Activated effector memory CD4-positive, alpha-beta T cell treated with anti-CD3 and anti-CD28 coated beads, Interleukin-2, amount 50 U/mL, for 16 hours (primary cell): ENCODE measurements at regions not wholly inside any gene's neighbourhood (a gene's known extent, or its start where the extent isn't known, plus 50 kb on each side); places are given as distances from the start of the nearest gene placed in this dataset.

Experiments used
- DNase-seq: peaks from one replicate; pipeline ENCODE4 v3.0.0-alpha.2; 2020

DNA sequence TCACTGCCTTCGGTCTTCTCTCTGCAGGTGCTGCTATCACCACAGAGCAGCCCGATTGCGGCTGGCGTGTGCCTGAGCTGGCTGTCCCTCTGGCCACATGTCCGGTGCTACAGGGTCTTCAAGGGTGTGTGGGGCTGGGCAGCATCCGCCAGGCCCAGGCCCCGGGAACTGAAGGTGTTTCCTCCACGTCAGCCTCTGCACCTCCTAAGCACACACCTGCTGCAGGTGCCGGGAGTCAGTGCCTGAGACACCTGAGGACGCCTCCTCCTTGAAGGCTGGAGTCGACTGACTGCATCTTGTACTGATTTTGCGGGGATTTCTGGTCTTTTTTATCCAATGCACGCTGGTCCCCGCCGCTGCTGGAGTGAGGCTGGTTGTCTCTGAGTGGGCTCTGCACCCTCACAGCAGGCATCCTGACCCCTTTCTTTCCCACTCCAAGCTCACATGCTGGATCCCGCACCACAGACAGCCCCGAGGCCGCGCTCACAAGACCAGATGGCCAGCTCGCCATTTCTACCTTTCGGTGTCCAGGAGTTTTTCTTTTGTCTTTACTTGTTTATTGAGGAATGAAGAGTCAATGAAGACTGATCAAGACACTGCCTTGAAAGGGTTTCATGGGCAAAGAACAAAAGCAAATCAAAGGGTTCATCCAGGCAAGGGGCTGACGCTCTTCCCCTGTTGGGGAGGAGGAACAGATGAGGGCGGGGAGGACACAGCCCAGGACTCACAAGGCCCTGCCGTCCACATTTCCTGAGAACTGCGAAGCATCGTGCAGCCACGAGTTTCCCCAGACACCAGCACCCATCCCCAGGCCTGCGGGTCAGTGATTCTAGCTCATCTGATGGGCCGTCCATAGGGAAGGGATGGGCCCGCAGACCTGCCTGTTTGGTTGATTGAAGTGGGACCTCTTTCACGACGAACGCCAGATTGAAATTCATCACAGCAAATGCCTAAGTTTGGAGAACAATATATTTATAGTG, 203.8 kb upstream of the SOX1 start:
- no peak for DNase-seq

DNA sequence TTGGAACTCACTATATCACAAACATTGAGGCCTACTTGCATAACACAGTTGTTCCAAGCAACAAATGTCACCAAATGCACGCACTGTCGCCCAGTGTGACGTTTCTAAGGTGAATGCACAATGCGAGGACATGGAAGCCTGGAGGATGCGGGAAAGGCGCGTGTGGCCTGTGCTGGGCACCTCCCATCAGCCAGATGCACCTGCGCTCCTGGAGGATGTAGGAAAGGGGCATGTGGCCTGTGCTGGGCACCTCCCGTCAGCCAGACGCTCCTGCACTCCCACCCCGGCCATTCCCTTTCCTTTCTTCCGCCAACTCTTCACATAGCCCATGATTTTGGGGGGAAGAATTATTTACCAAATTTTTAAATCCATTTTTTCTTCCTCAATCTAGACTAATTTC, 202.4 kb upstream of the SOX1 start:
- no peak for DNase-seq

DNA sequence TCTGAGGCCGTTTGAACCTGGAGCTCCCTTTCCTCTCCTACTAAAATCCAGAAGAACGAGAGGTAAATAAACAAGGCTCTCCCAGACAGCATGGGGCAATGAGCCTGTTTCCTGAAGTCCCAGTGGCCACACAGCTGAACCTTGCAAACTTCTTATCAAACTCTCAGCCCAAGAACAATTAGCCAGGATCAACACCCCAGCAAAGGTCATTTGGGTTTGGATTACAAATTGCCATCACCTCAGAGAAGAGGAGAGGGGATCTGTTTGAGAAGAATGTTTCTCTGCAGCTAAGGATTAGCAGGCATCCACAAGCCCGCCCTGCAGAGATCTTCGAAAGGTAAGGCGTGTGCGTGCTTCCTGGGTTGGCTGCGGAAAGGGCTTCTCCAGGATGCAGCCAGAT, 201.9 kb upstream of the SOX1 start:
- no peak for DNase-seq

DNA sequence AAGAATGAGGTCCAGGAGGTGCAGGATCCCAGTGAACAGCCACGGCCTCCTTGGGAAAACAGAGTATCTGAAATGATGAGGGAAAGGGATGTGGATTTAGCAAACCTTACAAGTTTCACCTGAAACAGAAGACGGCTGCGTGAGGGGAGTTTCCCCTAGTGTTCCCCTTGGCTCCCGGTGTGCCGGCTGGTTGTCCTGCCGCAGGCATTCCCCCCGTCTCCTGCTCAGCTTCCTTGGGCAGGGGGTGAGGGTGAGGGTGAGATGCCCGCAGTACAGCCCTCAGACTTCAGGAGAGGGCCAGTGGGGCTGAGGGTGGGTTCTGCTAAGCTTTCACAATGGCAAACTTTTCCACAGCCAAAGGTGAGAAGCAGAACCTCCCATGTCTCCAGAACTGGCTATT, 201.1 kb upstream of the SOX1 start:
- DNase-seq: no peak

DNA sequence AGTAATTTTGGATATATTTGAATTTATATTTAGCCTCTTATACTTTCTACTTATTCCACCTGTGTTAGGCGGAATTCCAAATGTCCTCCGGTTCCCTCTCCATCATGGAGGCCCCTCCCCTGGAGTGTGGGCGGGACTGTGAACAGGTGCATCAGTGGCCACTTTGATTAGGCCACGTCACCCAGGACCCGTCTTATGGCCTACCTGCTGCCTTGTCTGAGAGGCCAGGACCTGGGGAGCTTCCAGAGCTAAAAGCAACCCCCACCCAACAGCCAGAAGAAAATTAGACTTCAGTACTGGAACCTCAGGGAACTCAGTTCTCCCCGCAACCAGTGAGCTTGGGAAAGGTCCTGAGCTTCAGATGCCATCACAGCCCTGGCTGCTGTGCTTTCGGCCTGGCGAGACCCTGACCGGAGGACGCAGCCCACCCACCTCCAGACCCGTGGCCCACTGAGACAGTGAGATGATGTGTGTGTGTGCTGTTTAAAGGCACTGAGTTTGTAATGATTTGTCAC, 200.2 kb upstream of the SOX1 start:
- no peak for DNase-seq

DNA sequence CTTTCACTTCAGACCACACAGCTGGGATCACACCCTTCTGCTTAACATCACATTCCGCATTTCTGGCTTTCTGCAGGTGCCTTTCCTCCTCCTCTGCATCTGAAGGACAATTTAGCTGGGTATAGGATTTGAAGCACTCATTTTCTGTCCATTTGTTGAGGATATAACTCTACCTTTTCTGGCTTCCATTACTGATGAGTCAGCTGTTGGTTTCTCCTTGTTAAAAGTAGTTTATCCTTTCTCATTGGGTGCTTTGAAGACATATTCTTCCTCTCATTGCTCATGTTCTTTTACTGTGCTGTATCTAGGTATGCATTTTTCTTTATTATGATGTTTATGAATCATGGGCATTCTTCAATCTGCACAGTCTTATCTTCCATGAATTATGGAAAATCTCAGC, 199.3 kb upstream of the SOX1 start:
- DNase-seq: no peak

DNA sequence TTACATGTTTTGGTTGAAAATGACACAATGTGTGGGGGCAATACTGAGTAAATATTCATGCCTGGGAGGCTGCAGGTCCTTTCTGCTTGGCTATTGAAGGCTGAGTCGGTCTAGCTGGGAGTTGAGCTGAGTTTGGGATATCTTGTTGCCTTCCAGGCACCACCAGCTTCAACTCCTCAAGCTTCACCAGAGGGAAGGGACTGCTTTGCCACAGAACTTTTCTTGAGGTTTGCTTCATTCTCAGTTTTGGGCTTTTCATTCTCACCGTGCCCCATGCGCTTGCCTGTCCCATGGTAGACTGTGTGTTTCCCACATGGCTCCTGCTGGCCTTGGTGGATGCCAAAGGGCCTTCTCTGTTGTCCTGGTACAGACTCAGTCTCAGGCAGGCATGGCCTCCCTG, 198.2 kb upstream of the SOX1 start:
- DNase-seq: no peak

DNA sequence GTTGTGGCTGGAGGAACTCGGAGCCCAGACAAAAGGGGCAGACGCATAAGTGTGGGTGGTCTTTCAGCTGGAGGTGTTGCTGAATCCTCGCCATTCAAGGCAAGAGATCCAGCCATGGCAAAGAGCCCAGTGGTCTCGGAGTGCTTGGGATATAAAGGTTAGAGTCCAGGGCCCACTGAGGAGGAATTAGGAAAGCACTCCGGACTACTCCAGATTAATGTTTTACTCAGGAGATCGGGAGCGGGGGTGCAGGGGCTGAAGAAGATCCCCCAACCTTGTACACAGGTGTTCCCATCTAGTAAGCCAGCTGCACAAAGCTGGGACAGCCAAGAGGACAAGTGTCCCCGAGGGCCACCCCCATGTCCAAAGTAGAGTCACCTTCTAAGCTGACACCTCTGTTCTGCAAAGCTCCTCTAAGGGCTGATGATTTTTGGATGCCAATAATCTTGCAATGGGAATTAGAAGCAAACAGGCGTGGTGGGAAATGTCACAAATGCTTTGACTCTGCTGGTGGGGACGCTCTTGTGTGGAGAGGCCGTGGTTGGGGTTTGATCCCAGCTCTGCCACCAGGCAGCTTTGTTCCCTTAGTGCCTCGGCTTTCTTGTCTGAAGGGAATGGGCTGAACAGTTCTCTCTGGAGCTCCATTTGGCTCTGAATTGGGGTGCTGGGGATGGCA, 194.3 kb upstream of the SOX1 start:
- no peak for DNase-seq

DNA sequence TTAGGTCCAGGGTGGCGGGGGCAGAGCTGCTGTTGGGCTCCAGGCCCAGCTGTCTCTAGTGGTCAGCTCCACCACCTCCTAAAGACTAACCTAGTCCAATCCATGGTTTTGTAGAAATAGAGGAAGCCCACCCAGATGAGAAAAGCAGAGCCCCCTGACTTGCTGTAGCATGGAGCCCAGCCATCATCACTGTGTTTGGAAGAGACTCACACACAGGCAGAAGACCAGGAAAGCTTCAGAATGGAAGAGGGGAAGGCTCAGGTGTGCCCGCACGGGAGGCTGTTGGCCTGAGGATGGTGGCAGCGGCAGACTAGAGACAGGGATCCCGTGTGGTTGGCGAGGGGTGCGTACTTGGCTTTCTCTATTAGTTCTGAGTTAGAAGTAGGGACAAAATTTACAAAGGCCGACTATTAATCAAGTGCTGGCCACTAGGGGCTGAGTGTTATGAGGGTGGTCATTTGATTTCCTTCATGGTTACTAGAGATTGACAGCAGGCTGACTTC, 193.2 kb upstream of the SOX1 start:
- DNase-seq: no peak

DNA sequence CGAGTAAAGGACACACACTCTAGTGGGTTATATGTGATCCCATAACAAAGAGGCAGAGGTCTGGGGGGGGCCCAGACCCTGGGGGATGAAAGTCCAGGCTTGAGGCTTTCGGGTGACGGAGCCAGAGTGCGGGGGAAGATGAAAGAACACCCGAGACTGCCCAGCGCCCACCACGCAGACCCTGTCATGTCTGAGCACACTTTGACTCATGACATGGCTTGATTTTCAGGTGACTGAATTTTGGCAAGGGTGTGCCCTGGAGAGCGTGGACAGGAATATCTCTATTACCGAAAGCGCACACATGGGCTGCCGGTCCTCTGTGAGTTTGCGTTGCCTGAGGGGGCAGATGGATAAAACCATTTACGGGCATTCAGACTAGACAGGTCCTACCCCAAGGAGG, 192.0 kb upstream of the SOX1 start:
- DNase-seq: no peak

DNA sequence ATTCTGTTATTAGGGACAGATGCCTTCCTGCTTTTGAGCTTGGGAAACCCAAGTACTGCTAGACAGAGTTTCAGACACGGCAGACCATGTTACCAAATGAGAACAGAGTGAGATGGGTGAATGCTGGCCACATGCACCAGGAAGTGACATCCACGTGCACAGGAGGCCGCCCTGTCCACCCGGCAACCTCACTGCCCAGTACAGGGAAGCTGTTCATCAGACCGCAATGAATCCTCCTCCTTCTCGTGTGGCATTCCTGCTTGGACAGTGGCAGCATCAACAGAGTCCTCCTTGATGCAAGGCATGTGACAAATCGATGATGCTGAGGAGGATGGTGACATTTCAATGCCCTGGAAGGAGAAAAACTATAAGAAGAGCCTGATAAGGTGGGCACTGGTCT, 191.0 kb upstream of the SOX1 start:
- no peak for DNase-seq

DNA sequence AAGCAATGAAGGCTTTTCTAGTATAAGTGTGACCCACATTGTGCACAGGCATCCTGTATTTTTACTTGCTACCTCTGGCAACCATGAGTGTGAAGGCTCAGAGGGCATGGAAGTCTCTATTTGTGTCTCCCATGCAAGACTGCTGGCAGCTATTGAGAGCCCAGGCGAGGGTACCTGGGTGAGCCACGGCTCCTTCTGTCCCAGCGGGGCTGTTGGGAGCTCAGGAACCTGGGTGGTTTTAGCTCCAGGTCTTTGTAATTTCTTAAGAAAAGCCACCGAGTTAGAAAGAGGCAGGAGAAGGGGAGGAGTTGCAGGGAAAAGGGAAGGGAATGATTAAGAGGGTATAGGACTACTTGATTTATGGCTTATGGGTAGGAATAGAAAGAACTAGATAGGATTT, 190.4 kb upstream of the SOX1 start:
- peak; percentile 1 for DNase-seq

DNA sequence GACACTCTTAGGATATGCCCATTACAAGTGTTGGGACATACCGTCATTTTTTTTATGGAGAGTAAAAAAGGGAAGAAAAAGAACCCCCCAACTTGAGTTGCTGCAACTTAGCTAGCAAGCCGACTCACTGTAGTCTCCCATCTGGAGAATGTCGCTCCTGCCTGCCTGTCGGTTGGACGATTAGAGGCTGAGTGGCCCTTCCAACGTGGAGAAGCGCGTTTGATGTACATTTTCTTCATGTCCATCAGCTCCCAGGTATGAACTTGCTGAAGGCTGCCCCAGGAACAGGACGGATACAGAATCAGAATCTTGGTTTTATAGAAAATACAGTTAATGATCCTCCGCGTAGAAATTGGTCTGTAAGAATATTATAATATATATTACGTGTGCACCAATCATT, 189.0 kb upstream of the SOX1 start:
- DNase-seq: peak; percentile 6

DNA sequence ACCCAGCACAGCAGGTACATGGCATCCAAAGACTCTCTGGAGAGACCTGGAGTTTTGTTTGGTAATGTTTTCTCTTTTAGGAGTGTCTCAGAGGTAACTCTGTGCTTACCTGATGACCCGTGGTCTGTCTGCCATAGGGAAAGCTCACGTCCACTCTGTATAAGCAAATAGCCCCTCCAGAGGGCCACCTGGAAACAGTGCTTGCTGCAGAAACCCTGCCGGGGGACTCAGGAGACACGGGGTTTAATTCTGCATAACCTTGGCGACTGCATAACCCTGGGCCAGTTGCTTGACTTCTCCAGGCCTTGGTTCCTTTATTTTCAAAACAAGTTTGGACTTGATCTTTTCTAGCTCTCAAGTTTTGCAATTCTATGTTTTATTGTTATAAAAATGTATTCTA, 187.2 kb upstream of the SOX1 start:
- DNase-seq: no peak

DNA sequence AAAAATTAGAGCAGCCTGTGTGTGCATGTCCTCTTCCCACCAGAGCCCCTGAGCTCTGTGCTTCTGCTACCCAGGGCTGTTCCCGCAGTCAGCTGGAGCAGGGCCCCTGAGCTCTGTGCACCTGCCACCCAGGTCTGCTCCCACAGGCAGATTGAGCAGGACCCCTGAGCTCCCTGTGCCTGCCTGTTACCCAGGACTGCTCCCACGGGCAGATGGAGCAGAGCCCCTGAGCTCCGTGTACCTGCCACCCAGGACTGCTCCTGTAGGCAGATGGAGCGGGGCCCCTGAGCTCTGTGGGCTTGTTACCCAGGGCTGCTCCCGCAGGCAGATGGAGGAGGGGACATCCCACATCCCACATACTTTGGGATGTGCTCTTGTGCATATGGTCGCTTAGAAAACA, 186.8 kb upstream of the SOX1 start:
- no peak for DNase-seq

DNA sequence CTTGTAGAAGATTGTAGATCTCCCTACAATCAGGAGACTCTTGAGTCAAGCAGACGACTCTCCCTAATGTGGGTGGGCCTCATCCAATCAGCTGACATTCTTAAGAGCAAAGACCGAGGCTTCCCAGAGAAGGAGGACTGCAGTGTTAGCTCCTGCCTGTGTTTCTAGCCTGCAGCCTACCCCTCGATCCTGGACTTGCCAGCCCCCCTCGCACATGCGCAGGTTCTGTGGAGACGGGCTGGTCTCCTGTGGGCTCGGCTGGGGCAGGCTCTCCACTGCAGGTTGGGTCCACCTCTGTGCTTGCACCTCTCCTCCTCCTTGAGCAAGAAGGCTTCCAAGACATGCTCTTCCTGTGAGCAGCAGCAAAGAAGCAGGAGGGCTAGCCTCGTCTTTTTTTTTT, 185.2 kb upstream of the SOX1 start:
- no peak for DNase-seq

DNA sequence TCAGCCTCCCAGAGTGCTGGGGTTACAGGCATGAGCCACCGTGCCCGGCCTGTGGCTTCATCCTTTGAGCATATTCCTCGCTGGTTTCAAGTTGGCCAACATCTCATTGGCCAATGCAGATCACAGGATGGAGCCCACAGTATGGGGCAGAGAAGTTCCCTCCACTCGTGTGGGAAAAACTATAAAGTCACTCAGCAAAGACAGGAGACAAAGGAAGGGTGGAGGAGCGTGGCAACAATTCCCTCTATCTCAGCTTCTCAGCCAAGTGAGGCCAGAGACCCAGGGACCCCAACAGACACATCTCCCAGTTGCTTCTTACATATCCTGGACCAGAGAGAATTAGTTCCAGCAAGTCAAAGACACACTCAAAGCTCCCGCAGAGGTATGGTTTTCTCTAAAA, 184.6 kb upstream of the SOX1 start:
- DNase-seq: no peak

DNA sequence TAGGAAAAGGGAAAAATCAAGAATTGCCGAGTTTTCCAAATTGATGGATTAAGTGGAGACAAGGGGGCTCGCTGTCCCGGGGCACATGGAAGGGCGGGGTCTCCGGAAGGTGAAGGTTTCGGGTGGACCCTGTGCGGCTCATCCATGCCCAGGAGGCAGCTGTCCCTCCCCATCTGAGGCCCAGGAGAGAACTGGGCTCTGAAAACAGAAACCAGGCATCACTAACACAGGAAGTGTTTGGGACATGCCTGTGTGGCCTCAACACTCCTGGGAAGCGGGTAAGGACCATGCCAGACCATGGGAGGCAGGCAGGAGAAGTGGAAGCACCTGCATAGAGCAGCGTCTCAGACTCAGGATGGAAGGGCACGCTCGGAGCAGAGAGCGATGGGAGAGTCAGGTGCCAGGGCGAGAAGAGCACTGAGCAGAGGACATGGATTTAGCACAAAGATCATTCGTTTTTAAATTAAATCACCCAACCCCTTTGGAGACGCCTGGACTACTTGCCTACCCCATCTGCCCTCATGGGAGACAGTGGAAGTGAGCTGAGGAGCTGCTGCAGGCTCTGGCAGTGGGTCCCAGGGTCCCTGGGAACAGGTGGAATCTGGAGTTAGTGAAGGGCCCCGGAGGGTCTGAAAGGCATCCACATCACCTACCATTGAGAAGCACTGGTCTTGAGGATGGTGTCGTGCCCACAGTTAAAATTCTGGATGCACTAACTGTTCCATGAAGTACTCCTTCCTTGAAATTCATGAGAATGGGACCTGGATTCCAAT, 183.2 kb upstream of the SOX1 start:
- no peak for DNase-seq

DNA sequence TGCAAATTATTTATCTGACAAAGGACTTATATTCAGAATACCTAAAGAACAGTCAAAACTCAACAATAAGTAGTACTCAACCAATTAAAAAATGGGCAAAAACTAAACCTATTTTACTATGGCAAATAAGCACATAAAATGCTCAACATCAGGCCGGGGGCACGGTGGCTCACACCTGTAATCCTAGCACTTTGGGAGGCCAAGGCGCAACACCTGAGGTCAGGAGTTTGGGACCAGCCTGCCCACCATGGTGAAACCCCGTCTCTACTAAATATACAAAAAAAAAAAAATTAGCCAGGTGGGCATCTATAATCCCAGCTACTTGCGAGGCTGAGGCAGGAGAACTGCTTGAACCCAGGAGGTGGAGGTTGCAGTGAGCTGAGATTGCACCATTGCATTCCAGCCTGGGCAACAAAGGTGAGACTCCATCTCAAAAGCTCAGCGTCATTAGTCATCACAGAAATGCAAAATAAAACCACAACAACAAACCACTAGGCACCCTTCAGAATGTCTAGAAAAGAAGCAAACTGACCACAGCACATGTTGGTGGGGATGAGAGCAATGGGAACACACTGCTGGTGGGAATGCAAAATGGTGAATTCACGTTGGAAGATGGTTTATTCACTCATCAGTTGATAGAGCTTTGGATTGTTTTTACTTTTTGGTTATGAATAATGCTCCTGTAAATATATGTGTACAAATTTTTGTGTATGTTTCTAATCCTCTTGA, 180.6 kb upstream of the SOX1 start:
- DNase-seq: no peak

DNA sequence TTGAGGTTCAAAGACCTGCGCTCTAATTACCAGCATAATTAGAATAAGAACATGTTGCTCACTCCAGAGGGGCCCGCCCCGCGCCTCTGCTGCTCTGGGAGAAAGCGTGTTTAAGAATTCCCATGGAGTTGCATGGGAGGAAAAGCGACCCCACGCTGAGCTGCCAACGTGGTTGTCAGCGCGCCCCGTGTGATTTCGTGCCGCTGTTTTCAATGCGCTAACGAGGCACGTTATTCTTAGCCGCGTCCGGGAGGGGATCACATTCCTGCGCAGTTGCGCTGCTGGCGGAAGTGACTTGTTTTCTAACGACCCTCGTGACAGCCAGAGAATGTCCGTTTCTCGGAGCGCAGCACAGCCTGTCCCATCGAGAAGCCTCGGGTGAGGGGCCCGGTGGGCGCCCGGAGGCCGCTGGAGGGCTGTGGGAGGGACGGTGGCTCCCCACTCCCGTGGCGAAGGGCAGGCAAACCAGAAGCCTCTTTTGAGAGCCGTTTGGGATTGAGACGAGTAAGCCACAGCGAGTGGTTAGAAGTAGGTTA, 173.8 kb upstream of the SOX1 start:
- no peak for DNase-seq

DNA sequence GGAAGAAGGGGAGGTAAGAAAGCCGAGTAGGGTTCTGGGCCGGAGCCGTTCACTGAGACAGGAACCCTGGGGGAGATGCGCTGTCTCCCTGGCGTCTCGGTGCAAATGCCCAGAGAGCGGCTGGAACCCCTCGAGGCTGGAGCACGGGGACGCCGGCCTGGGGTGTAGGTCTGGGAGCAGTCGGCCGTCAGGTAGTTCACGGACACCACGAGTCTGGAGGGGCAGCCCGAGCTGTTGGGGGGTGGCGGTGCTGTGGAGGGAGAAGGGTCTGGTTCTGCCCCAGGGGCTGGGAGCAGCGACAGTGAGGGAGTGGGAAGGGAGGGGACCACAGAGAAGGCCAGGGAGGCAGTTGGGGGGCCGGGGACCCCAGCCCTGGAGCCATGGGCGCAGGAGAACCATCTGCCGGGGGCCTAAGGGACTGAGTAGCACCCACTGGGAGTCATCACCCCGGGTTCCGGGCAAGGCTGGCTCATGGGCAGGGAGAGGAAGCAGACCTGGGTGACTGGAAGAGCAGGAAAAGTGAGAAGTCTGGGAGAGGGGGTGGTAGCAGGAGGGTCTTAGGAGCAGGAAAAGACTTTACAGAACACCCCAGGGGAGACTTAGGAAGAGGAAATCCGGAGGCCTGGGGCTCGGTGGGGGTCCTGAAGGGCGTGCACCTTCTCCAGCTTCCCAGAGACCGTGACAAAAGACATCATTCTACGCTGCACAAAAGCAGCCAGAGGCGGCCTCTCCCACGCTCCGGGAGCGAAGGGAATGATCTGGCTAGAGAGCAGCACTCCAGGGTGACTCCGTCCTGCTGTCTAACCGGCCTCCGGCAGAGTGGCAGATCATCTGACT, 173.1 kb upstream of the SOX1 start:
- DNase-seq: no peak
